M059J (cell line): ENCODE measurements at regions not wholly inside any gene's neighbourhood (a gene's known extent, or its start where the extent isn't known, plus 50 kb on each side); places are given as distances from the start of the nearest gene placed in this dataset.

ENCODE experiments used
- DNase-seq: peaks from one replicate; pipeline ENCODE4 v3.0.0-alpha.2; 2012; ENCODE audit warnings: low read depth

DNA sequence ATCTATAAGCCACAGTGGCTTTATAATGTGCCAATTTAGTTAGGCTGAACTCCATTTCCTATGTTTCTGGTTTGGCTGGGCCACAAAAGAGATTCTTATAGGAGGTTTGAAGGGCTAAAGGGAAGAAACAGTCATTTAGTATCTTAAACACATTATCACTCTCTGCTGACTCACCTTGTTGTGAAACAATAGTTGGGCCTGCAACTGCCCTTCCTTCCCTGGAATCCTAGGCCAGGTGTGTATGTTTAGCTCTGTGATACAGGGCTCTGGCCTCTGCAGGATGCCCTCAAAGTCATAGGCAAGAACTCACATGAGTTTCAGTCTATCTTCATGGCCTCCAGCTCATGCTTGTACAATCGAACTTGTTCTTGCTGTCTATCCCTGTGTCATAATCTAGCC is 400.0 kb upstream of the CELF4 start:
- no peak for DNase-seq

DNA sequence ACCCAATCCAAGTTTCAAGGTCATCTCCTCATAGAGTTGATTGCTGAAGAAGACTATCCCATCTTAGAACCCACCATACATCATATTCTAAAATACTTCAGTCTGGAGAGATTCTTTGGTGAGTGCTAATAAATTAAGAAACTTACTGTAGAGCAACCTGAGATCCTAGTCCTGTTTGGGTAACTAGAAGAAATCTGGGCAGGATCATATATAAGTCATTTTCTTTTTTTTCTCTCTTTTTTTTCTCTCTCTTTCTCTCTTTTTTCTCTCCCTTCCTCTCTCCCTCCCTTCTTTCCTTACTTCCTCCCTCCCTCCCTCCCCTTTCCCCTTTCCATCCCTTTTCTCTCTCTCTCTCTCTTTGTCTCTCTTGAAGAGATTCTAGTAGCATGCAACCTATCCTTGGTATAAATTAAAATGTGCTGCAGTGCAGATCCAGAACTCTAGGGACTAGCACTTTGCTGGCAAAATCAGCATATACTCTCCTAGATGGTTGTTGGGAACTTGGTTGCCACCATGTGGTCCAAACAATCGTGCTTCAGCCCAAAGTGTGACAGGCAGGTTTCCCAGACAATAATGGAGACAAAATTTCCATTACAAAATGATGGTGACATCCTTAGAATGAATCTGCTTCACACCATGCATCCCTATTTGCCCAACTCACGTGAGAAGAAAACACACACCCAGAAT is 399.4 kb upstream of the CELF4 start:
- DNase-seq, result no peak

DNA sequence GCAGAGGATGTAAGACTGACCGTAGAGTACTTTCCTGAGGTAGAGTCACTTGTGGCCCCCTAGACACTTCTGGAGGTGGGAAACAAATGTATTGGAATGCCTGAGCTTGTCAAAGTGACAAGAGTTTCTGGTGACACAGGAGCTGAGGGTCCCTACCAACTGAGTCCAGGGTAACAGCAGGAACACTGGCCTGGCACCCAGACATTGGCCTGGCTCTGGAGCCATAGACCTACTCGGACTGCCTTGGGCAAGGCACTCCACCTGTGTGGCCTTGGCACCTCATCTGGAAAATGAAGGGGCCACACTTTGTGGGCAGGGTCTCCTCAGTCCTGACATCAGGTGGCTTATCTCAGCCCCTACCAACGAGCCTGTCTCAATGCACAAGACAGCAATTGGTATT is 398.2 kb upstream of the CELF4 start:
- DNase-seq, result no peak

DNA sequence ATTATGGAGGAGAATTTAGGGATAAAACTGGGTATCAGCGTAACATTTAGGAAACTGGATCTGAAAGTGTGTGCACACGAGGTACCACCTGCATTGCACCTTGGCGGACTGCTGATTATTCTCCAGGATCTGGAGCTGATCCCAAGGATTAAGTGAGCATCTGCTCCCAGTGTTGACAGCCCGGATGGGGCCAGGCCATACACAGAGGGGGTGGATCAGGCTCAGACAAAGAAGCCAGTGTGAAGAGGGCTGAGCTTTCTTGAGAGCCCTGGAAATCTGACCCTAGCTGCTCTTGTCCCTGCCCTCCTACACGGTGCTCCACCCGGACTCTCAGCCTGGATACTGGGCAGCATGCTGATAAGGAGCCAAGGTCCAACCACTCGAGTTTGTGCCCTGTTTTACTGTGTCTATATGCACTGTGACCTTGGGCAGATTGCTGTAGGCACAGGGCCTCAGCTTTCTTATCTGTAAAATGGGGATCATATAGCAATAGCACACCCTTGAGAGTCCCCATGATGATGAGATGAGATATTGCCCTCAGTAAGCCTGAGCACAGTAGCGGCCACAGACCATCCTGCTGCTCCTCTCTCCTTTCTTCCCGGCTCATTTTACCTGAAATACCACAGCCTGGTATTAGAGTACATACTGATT is 396.8 kb upstream of the CELF4 start:
- DNase-seq, result no peak

DNA sequence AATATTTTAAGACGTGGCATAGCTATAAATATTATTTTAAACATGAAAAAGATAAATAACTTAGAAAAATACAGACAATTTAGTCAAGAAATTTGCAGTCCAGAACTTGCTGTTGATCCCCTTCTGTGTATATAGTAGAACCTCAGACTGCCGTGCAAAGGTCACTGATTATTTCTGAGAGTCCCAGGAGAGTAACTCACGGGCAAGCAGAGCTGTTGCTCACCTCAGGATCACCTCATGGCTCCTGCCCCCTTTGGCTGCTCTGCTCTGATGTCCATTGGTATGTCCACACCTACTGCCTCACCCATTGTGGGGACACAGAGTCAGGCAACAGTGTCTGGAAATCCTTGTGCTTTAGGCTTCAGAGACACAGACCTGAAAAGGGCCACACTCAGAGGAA is 392.9 kb upstream of the CELF4 start:
- no peak for DNase-seq

DNA sequence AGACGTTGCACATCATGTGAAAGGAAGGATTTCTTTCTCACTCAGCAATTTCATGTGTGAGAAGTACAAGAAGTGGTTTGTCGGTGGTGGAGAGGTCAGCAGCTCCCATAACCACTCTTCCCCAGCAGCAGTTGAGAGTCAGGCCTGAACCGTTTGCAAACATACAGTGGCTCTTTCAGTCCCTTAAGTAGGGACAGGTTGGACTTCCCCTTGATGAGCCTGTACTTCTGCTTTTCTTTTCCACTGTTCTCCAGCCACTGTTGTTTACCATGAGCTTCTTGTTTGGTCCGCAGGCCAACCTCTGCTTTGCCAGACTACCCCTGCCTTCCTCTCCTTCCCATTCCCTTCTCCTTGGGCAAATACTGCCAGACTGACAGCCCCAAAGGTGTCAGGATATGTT is 391.3 kb upstream of the CELF4 start:
- no peak for DNase-seq

DNA sequence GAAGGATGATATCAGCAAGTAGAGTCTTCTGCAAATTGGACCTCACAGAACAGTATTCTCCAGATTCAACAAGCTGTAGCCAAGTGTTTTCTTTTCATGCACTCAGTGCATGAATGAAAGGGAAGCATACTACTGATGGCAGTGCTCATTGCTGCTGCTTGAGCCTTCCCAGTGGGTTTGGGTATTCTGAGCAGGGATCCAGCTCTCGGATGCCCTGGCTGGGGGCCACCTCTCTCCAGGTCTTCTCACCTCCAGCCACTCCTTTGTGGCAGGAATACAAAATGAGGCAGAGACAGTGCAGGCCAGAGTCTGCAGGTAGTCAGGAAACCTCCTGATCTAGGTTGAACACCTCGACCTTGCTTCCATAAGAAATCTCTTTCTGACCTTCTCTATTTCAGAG is 390.4 kb upstream of the CELF4 start:
- no peak for DNase-seq

DNA sequence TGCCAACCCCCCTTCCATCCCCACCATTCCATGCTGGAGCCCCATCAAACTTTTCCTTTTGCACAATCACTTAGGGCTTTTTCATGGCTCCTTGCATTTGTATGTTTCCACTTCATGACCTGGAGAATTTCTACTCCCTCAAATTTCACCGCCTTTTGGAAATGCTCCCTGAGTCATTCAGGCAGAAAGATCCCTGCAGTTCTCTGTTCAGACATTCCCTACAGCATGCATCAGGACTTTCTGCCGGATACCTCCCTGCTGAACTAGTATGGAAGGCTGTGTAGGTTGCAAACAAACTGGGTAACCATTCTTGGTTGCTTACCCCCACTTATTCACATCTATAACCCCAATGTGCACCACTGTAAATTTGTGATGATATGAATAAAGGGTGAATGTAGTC is 389.6 kb upstream of the CELF4 start:
- DNase-seq, result no peak

DNA sequence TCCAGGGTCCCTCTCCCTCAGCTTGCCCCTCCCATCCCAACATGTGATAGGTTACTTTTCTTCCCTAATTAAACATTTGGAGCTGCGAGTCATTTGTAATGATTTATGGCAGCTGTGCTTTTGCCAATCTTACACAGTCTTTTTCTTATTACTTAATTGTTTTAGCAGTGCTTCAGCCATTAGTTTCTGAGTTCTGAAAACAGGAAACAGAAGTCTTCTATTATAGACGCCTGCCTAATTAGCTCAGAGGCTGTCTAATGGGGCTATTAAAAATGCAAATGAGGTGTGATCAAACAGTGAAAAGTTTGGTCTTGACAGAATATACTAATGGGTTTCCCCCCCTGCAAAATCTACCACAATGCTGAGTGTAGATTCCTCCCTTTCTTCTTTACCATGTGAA is 388.3 kb upstream of the CELF4 start:
- no peak for DNase-seq

DNA sequence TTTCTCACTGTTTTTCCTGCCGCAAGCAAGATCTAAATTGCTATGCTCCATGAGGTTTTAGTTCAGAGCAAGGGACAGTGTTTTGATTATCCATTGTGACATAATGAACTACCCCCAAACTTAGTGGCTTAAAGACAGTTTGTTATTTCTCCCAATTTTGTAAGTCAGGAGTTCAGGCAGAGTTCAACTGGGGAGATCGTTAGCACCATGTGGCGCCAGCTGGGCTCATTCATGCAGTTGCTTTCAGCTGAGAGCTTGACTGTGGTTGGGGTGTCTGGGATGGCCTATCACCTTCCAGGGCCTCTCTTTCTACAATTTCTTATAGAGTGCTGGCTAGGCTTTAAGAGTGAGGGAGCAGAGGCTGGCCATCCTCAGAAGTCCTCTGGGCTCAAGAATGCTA is 382.9 kb upstream of the CELF4 start:
- no peak for DNase-seq

DNA sequence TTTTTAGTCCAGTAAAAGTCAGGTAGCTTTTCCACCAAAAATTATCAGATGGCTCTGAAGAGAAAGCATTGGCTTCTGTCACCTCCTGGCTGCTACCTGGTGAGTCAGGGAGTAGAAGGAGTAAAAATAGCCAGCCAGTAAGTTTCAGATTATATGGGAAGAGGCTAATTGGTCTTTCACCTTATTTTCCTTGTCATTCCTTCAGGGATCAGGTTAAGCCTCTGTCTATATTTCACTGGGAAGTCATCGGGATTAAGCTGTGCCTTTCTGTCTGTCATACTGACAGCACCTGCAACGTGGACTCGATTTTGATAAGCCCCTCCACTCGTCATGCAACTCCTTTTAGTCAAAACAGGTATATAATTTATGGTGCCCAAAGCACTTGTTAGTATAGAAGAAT is 380.7 kb upstream of the CELF4 start:
- no peak for DNase-seq

DNA sequence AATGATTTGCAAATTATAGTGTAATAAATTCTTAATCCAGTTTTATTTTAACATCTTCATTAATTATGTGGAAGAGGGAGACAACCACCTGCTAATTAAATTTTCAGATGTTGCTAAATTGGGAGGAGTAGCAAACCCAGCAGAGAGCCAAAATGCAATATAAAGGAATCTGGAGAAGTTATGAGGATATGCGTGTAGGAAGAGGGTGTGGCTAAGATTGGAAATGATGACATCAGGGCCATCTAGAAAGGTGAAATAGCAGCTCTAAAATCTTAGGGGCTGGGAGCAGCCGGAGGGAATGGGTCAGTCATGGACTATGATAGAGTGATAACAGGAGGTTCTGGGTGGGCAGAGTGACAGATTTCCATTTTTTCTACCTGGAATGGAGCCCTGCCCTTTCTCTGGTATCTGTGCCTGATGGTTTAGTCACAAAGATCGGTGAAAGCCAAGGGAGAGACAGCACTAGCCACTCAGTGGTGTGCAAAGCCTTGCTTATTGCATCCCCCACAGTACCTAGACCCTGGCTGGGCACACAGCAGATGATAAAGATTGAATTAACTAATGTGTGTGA is 379.2 kb upstream of the CELF4 start:
- no peak for DNase-seq

DNA sequence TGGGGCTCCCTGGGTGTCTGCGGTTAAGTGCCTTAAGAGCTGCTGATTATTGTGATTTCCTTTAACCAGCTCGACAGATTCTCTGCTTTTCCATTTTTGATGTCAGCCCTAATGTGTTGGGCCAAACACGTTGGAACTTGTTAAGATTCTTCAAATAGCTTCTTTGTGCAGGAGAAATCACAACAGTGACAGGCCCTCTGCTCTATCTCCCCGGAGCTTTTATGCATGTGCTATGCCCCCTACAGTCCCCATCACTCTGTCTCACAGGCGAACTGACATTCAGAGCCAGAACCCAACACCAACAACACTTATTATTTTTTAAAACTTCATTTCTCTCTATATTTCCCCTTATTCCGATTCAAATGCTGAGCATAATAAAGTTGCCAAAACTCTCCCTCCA is 371.7 kb upstream of the CELF4 start:
- no peak for DNase-seq

DNA sequence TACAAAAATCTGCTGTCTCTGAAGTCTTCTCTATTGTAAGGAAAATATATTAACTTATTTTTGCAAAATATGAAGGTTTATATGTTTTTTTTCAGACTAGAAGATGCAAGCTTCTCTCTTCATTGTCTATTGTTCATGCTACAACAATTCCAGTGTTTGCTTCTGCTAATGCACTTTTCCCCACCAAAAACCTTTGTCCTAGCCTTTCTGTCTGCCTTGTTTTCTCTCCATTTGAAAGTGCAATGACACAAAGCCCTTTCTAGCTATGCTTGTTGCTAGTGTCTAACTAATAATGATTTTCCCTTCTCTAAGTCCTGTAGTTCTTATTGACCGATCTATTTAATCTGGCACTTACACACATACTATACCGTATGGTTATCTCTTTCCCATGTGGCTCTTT is 369.5 kb upstream of the CELF4 start:
- DNase-seq, result no peak

DNA sequence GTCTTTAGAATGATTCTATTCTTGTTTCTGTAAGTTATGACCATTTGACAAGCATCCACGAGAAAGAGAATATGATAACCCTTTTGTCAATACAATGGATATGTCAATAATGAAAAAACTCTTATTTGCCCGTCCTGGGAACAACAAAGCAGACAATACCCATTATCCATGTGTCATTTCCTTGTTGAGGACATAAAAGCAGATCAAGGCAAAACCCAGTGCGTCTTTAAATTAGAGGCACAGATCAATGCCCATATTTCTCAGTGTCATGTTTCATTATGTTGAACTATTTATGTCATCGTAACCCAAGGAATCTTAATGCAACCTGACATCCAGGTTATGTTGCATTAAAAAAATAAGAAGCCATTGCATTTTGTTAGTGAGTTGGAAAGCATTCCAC is 365.0 kb upstream of the CELF4 start:
- DNase-seq, result no peak

DNA sequence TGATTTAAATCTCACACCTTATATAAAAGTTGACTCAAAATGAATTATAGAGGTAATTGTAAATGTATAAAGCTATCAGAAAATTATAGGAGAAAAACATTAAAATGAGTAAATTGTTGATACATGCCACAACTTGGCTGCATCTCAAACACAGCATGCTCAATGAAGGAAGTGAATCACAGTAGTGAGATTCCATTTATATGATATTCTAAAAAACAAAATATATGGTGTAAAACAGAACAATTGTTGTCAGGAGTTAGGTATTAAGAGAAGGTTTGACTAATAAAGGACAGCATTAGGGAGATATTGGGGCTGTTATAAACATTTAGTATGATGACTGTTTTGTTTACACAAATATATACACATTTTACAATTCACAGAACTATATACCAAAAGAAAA is 356.6 kb upstream of the CELF4 start:
- DNase-seq, result no peak

DNA sequence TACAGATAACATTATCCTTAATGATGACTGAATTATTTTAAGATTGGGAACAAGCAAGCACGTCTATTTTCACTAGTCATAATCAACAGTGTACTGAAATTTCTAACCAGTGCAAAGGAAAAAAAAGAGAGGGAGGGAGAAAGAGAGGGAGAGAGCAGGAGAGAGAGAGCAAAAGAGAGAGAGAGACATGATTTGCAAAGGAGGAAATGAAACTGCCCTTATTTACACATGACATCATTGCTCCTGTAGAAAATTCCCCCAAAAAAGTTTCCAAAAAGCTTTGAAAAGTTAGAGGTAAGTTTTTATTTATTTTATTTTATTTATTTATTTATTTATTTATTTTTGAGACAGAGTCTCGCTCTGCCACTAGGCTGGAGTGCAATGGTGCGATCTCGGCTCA is 355.3 kb upstream of the CELF4 start:
- no peak for DNase-seq

DNA sequence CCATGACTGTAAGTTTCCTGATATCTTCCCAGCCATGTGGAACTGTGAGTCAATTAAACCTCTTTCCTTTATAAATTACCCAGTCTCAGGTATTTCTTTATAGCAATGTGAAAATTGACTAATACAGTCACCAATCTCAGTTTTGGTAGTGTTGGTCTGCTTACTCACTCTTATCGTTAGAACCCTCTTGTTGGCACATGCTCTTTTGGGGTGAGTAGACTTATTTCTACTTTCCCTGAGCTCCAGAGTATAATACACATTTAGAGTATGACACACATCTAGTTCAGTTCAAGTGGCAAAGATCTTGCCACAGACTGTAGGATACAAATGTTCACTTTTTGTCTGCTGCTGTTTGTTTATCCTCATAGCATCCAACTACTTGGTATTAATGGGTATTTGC is 347.5 kb upstream of the CELF4 start:
- DNase-seq, result no peak

DNA sequence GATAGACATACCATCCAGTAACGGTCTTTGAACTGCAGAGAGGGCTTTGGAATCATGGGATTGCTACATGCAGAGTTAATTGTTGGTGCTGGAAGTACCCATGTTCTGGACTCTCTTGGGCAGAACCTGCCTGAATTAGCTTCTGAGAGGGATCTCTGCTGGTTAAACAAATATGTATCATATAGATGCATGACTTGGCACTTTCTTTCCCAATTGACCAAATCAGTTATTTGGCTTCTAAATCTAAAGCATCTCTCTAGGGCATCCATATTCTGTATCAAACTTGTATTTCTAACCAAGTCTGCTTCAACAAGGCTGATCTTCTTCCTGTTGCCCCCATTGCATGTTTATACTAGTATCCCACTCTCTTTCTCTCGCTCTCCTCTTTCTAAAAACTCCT is 336.7 kb upstream of the CELF4 start:
- no peak for DNase-seq

DNA sequence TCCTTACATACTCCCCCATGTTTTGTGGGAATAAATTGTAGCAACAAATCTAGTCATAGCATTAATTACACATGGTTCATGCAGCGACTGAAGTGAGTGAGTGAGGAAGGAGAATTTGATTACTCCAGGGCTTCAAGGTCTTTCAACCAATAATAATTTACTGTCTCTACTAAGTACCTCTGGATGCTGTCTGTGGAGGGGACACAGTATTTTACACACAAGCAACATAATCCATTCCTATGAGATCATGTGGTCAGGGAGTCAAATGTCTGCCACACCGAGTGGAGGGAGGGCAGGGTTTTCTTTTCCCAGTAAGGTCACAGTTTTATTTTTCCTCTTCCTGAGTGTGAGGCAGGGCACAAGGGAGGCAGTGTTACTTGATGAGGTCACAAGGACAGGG is 334.7 kb upstream of the CELF4 start:
- no peak for DNase-seq

DNA sequence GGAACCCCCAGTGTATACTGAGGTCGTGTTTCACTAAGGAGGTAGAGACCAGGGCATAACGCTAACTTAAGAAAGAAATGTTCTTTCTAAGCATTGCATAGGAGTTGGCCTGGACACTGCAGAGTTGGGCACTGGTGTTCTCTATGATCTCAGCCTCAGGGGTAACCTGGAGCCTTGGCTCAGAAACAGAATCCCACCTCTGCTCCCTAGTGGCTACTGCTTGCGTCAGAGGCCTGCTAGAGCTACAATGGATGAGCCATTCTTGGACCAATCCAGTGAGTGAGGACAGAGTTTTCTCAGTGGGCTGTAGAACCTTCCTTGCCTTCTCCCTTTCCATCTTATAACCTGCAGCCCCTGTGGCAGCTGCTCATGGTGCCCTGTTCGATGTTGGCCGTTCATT is 324.4 kb upstream of the CELF4 start:
- no peak for DNase-seq

DNA sequence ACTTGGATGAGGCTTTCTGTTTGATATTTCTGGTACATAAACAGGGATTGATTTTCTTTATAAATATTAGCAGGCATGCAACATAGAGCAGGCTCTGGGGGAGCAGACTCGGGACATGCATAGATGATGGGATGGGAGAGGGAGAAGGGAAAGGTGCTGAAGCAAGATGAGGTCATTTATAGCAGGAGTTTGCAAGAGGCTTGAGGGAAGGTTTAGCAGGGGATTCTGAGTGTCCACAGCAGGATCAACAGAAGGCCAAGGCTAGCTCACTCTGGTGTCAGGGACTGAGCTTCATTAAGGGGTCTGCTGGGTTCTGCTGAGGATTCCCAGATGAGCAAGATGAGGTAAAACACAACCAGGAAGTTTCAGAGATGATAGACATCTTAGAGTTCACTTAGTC is 309.1 kb upstream of the CELF4 start:
- no peak for DNase-seq

DNA sequence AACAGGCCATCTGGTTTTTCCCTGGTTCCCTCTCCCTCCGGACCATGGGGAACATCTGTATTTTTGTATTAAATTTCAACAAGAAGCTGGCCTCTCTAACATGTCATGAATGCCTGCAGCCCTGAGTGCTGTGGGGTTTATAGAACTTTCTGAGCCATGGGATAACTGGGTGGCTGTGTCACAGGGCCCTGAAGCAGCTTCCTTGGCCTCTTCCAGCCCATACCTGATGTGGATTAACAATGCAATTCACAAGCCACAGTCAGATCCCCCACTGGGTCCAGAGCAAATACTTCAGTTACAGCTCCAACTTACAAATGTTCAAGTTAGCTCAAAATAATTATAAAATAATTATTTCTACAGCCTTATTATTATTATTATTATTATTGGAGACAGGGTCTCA is 307.8 kb upstream of the CELF4 start:
- no peak for DNase-seq

DNA sequence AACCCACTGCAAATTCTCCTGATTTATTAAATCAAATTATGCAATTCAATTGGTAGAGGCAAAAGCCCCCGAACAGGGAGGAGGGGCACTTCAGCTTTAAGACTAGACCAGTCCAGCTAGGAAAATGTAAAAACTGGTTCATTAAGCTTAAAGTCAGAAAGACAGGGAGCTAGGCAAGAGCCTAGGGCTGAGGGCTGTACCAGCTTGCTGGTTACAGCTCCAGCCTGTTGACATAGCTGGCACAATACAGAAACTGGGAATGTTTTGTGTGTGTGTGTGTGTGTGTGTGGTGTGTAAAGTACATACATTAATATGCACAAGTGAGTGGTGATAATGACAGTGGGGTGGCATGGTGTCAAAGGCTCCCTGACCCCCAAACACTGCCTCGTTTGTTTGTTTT is 307.0 kb upstream of the CELF4 start:
- DNase-seq, result no peak
